ENCODE measurements at regions not wholly inside any gene's neighbourhood (a gene's known extent, or its start where the extent isn't known, plus 50 kb on each side); places are given as distances from the start of the nearest gene placed in this dataset.

DNA sequence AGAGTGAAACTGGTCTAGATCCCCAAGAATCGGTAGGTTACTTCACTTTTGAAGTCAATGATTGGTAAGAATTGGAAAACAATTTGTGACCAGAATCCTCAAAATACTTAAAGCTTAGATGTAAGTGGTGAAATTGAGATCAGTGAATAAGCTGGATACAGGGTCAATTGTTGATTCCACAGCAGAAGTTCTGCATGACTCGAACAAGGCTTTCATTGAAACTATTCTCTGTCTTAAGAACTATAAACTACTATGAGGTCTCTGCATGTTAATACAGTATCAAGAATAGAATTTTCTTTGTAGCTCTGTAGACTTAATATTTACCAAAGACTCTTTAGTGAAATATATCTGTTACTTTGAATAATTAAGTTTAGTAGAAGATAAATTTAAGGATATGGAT is 324.2 kb upstream of the FIGN start:
- TF ChIP-seq IKZF3 (tag by site-specific recombination; IDR thresholded peaks at IDR 0.05) (no peak), ZNF223 (tag by site-specific recombination; IDR thresholded peaks at IDR 0.05) (no peak), ZNF426 (tag by site-specific recombination; IDR thresholded peaks at IDR 0.05) (no peak), TRIM28 (IDR thresholded peaks at IDR 0.05; ENCODE audit: borderline replicate concordance, low read length) (no peak), ZNF664 (tag by site-specific recombination; IDR thresholded peaks at IDR 0.05) (no peak), ZNF701 (tag by site-specific recombination; IDR thresholded peaks at IDR 0.05) (no peak), SP2 (tag by site-specific recombination; IDR thresholded peaks at IDR 0.05) (no peak), ZNF561 (tag by site-specific recombination; IDR thresholded peaks at IDR 0.05; ENCODE audit: borderline replicate concordance) (no peak), SP7 (tag by site-specific recombination; IDR thresholded peaks at IDR 0.05) (no peak), ZXDB (tag by site-specific recombination; IDR thresholded peaks at IDR 0.05) (no peak), ZNF837 (tag by site-specific recombination; IDR thresholded peaks at IDR 0.05) (no peak), ZBTB1 (tag by site-specific recombination; IDR thresholded peaks at IDR 0.05) (no peak)
- no peak overlapping the region for H3K27ac ChIP-seq (ENCODE audit: extremely low read depth, low read depth, low read length)
- ChIA-PET POLR2A (no interaction called here), CTCF (interaction anchor here (0.6 to 2.2 kb wide), 8 partner anchors 10 to 892 kb away, joined by 3 to 16 read pairs (median 4); no protein-coding TSS in a partner anchor)
- no peaks in the 10 kb centered on the region for H3K9me3 ChIP-seq (ENCODE audit: control insufficient read depth, insufficient read depth, low read depth, low read length)
- no peaks in the 10 kb centered on the region for H3K36me3 ChIP-seq (ENCODE audit: control insufficient read depth in 2 of 2, insufficient read depth in 1 of 2, low read length in 2 of 2)
- H3K4me1 ChIP-seq (ENCODE audit: control insufficient read depth, insufficient read depth, low read length): no peaks in the 10 kb centered on the region
- H3K4me3 ChIP-seq (ENCODE audit: low read depth, low read length): no peak overlapping the region

DNA sequence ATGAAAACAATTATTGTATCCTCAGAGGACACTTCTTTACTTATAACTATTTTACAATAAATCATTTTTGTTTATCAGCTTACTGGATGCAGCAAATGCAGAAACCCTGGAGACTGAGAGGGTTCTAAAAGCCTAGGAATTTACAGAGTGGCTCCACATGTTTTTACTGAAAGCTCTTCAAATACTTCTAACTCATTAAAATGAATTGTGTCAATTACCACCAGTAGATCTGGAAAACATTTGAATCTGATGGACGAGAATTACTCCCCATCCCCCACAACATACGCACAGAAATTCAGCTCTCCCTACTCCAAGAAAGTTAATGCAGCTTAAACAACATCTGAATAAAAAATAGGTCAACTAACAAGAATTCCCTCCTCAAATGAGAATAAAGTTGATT is 319.8 kb upstream of the FIGN start:
- no peaks in the 10 kb centered on the region for H3K9me3 ChIP-seq (ENCODE audit: control insufficient read depth, insufficient read depth, low read depth, low read length)
- ChIA-PET POLR2A (no interaction called here), CTCF (interaction anchor here (0.8 kb wide), 1 partner anchor 916 kb away, joined by 4 read pairs; no protein-coding TSS in a partner anchor)
- H3K4me1 ChIP-seq (ENCODE audit: control insufficient read depth, insufficient read depth, low read length): no peaks in the 10 kb centered on the region
- no peak overlapping the region for H3K4me3 ChIP-seq (ENCODE audit: low read depth, low read length)
- TF ChIP-seq ZNF248 (tag by site-specific recombination; IDR thresholded peaks at IDR 0.05) (no peak), YY1 (tag by site-specific recombination; IDR thresholded peaks at IDR 0.05) (no peak), OSR2 (tag by site-specific recombination; IDR thresholded peaks at IDR 0.05) (no peak), FEZF1 (tag by site-specific recombination; IDR thresholded peaks at IDR 0.05) (no peak), SP7 (tag by site-specific recombination; IDR thresholded peaks at IDR 0.05) (no peak), ZIC2 (tag by site-specific recombination; IDR thresholded peaks at IDR 0.05) (no peak), ZFP37 (tag by site-specific recombination; IDR thresholded peaks at IDR 0.05) (no peak)
- TF ChIP-seq, protein P1, sequence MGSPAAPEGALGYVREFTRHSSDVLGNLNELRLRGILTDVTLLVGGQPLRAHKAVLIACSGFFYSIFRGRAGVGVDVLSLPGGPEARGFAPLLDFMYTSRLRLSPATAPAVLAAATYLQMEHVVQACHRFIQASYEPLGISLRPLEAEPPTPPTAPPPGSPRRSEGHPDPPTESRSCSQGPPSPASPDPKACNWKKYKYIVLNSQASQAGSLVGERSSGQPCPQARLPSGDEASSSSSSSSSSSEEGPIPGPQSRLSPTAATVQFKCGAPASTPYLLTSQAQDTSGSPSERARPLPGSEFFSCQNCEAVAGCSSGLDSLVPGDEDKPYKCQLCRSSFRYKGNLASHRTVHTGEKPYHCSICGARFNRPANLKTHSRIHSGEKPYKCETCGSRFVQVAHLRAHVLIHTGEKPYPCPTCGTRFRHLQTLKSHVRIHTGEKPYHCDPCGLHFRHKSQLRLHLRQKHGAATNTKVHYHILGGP (tag by site-specific recombination; IDR thresholded peaks at IDR 0.05): no peak
- TF ChIP-seq, protein P2, sequence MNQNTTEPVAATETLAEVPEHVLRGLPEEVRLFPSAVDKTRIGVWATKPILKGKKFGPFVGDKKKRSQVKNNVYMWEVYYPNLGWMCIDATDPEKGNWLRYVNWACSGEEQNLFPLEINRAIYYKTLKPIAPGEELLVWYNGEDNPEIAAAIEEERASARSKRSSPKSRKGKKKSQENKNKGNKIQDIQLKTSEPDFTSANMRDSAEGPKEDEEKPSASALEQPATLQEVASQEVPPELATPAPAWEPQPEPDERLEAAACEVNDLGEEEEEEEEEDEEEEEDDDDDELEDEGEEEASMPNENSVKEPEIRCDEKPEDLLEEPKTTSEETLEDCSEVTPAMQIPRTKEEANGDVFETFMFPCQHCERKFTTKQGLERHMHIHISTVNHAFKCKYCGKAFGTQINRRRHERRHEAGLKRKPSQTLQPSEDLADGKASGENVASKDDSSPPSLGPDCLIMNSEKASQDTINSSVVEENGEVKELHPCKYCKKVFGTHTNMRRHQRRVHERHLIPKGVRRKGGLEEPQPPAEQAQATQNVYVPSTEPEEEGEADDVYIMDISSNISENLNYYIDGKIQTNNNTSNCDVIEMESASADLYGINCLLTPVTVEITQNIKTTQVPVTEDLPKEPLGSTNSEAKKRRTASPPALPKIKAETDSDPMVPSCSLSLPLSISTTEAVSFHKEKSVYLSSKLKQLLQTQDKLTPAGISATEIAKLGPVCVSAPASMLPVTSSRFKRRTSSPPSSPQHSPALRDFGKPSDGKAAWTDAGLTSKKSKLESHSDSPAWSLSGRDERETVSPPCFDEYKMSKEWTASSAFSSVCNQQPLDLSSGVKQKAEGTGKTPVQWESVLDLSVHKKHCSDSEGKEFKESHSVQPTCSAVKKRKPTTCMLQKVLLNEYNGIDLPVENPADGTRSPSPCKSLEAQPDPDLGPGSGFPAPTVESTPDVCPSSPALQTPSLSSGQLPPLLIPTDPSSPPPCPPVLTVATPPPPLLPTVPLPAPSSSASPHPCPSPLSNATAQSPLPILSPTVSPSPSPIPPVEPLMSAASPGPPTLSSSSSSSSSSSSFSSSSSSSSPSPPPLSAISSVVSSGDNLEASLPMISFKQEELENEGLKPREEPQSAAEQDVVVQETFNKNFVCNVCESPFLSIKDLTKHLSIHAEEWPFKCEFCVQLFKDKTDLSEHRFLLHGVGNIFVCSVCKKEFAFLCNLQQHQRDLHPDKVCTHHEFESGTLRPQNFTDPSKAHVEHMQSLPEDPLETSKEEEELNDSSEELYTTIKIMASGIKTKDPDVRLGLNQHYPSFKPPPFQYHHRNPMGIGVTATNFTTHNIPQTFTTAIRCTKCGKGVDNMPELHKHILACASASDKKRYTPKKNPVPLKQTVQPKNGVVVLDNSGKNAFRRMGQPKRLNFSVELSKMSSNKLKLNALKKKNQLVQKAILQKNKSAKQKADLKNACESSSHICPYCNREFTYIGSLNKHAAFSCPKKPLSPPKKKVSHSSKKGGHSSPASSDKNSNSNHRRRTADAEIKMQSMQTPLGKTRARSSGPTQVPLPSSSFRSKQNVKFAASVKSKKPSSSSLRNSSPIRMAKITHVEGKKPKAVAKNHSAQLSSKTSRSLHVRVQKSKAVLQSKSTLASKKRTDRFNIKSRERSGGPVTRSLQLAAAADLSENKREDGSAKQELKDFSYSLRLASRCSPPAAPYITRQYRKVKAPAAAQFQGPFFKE (tag by site-specific recombination; IDR thresholded peaks at IDR 0.05; ENCODE audit: borderline replicate concordance): no peak
- no peaks in the 10 kb centered on the region for H3K36me3 ChIP-seq (ENCODE audit: control insufficient read depth in 2 of 2, insufficient read depth in 1 of 2, low read length in 2 of 2)
- H3K27ac ChIP-seq (ENCODE audit: extremely low read depth, low read depth, low read length): no peak overlapping the region

Measured in HEK293 (cell line).